ENCODE measurements at regions not wholly inside any gene's neighbourhood (a gene's known extent, or its start where the extent isn't known, plus 50 kb on each side); places are given as distances from the start of the nearest gene placed in this dataset.

DNA sequence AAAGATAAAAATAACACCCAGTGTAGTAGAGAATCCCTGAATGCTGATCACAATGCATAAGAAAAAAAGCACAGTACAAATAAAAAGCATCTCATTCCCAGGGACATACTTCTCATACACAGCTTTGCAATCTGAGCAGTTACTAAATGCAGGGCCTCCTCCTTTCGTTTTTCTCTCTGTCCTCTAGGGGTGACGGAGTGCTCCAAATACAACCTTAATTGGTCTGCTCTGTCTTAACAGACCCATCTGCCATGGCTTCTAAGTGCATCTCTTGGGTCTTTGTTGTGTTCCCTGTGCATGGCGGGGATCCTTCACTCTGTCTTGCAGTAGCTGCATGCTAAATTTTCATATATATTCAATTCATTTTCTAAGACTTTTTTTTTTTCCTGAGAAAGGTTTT is 1114.2 kb upstream of the RAG2 start:
- no peaks in the 10 kb centered on the region for H3K4me1 ChIP-seq (ENCODE audit: control insufficient read depth, insufficient read depth, low read length)
- no peaks in the 10 kb centered on the region for H3K36me3 ChIP-seq (ENCODE audit: control insufficient read depth, insufficient read depth, low read length)
- TF ChIP-seq, protein P1, sequence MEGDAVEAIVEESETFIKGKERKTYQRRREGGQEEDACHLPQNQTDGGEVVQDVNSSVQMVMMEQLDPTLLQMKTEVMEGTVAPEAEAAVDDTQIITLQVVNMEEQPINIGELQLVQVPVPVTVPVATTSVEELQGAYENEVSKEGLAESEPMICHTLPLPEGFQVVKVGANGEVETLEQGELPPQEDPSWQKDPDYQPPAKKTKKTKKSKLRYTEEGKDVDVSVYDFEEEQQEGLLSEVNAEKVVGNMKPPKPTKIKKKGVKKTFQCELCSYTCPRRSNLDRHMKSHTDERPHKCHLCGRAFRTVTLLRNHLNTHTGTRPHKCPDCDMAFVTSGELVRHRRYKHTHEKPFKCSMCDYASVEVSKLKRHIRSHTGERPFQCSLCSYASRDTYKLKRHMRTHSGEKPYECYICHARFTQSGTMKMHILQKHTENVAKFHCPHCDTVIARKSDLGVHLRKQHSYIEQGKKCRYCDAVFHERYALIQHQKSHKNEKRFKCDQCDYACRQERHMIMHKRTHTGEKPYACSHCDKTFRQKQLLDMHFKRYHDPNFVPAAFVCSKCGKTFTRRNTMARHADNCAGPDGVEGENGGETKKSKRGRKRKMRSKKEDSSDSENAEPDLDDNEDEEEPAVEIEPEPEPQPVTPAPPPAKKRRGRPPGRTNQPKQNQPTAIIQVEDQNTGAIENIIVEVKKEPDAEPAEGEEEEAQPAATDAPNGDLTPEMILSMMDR (IDR thresholded peaks at IDR 0.05): peak; percentile 29
- no peak for TF ChIP-seq POLR2AphosphoS5 (IDR thresholded peaks at IDR 0.05; ENCODE audit: low read depth, low read length)
- H3K9me3 ChIP-seq (ENCODE audit: control insufficient read depth, insufficient read depth, low read depth, low read length): no peaks in the 10 kb centered on the region
- no peak for DNase-seq (ENCODE audit: low read depth, low spot score)
- CTCF ChIA-PET: interaction anchor here (0.7 kb wide), 1 partner anchor 213 kb away, joined by 8 read pairs; no protein-coding TSS in a partner anchor
- intact Hi-C loops (cut with micrococcal nuclease; ENCODE audit: unreplicated experiment) (no loop called here), in situ Hi-C loops (cut with HindIII; ENCODE audit: low pct_unique_long_range_greater_than_20kb, low sequenced_read_pairs) (no loop called here)
- POLR2A ChIA-PET: interaction anchor here (0.7 kb wide), 1 partner anchor 176 kb away, joined by 4 read pairs; no protein-coding TSS in a partner anchor
- no peak for ATAC-seq
- BruUV-seq (replicated peaks): no TSS peak
- H3K27ac ChIP-seq (ENCODE audit: low read length): no peak overlapping the region
- H3K27me3 ChIP-seq (ENCODE audit: control insufficient read depth, insufficient read depth, low read length): no peaks in the 10 kb centered on the region
- no peak overlapping the region for H3K4me3 ChIP-seq (ENCODE audit: low read depth in 2 of 2, low read length in 2 of 2)

DNA sequence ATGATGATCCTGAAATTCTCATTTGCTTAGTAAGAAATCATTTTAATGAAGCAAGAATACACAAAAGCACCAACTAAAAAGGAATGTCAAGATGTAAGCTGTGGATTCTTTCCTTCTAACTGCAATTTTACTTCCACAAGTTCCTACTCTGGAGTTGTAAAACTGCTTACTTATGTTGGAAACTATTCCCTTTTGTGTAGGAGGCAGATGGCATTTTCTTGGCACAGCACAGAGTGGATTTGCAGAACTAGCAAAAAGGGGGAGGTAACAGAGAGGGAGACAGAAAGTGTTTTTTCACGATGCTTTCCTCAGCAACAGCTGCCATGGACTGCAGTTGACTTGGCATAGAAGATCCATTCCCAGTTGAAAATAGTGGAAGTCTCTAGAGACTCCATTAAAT is 1112.0 kb upstream of the RAG2 start:
- no TSS peak for BruUV-seq (replicated peaks)
- no peak overlapping the region for H3K27ac ChIP-seq (ENCODE audit: low read length)
- no peaks in the 10 kb centered on the region for H3K36me3 ChIP-seq (ENCODE audit: control insufficient read depth, insufficient read depth, low read length)
- POLR2A ChIA-PET: no interaction called here
- H3K4me1 ChIP-seq (ENCODE audit: control insufficient read depth, insufficient read depth, low read length): no peaks in the 10 kb centered on the region
- no peak for DNase-seq (ENCODE audit: low read depth, low spot score)
- CTCF ChIA-PET: no interaction called here
- TF ChIP-seq SIN3A (IDR thresholded peaks at IDR 0.05; ENCODE audit: borderline replicate concordance, insufficient read depth, low read depth, low read length): no peak
- no peak for TF ChIP-seq TCF7L2 (IDR thresholded peaks at IDR 0.05; ENCODE audit: low read depth, low read length)
- TF ChIP-seq, protein P1 (IDR thresholded peaks at IDR 0.05): no peak
- in situ Hi-C loops (cut with HindIII; ENCODE audit: low pct_unique_long_range_greater_than_20kb, low sequenced_read_pairs) (no loop called here), intact Hi-C loops (cut with micrococcal nuclease; ENCODE audit: unreplicated experiment) (no loop called here)
- no peaks in the 10 kb centered on the region for H3K27me3 ChIP-seq (ENCODE audit: control insufficient read depth, insufficient read depth, low read length)
- ATAC-seq: no peak
- no peaks in the 10 kb centered on the region for H3K9me3 ChIP-seq (ENCODE audit: control insufficient read depth, insufficient read depth, low read depth, low read length)
- no peak overlapping the region for H3K4me3 ChIP-seq (ENCODE audit: low read depth in 2 of 2, low read length in 2 of 2)

- ChIA-PET CTCF (no interaction called here), POLR2A (no interaction called here)
- Histone ChIP-seq H3K4me1 (ENCODE audit: control insufficient read depth, insufficient read depth, low read length) (no peaks in the 10 kb centered on the region), H3K27me3 (ENCODE audit: control insufficient read depth, insufficient read depth, low read length) (no peaks in the 10 kb centered on the region), H3K4me3 (ENCODE audit: low read depth in 2 of 2, low read length in 2 of 2) (no peak overlapping the region), H3K36me3 (ENCODE audit: control insufficient read depth, insufficient read depth, low read length) (no peaks in the 10 kb centered on the region), H3K9me3 (ENCODE audit: control insufficient read depth, insufficient read depth, low read depth, low read length) (no peaks in the 10 kb centered on the region; the same call in 1 of the 2 replicates), H3K27ac (ENCODE audit: low read length) (no peak overlapping the region)
- no TSS peak for BruUV-seq (replicated peaks)
- intact Hi-C loops (cut with micrococcal nuclease; ENCODE audit: unreplicated experiment): no loop called here
- TF ChIP-seq, protein P1 (IDR thresholded peaks at IDR 0.05): no peak
- TF ChIP-seq SIN3A (IDR thresholded peaks at IDR 0.05; ENCODE audit: borderline replicate concordance, insufficient read depth, low read depth, low read length) (no peak), TCF7L2 (IDR thresholded peaks at IDR 0.05; ENCODE audit: low read depth, low read length) (no peak), REST (IDR thresholded peaks at IDR 0.05; ENCODE audit: insufficient read depth in 1 of 2, low read depth in 2 of 2, low read length in 1 of 2) (no peak), POLR2AphosphoS5 (IDR thresholded peaks at IDR 0.05; ENCODE audit: low read depth, low read length) (no peak)
- DNase-seq (ENCODE audit: low read depth, low spot score) (no peak), ATAC-seq (no peak)
- in situ Hi-C loops (cut with HindIII; ENCODE audit: low pct_unique_long_range_greater_than_20kb, low sequenced_read_pairs): no loop called here
Observed at GRCh38 chr11:37704791-37705190, 1106.8 kb upstream of the RAG2 start.

All from Panc1 (cell line).